Kidney epithelial cell (primary cell): ENCODE measurements at regions not wholly inside any gene's neighbourhood (a gene's known extent, or its start where the extent isn't known, plus 50 kb on each side); places are given as distances from the start of the nearest gene placed in this dataset.

Source experiments
- DNase-seq: peaks from one replicate; pipeline ENCODE4 v3.0.0-alpha.2; 2010; ENCODE audit warnings: low read depth
- H3K27me3 ChIP-seq: 2 replicates; pipeline ENCODE4 v1.6.0; 2011; ENCODE audit warnings: low read length; ENCODE audit not compliant: control insufficient read depth, insufficient read depth
- H3K36me3 ChIP-seq: 2 replicates; pipeline ENCODE4 v1.5.1; 2011; ENCODE audit warnings: low read length; ENCODE audit not compliant: control insufficient read depth, insufficient read depth
- H3K4me3 ChIP-seq: 2 replicates; pipeline ENCODE4 v1.5.1; 2011; ENCODE audit warnings: low read depth, mild to moderate bottlenecking, control low read depth, low read length
- TF ChIP-seq, protein P1 (sequence below): IDR thresholded peaks from 2 replicates; pipeline ENCODE4 v1.5.1; 2011; ENCODE audit warnings: mild to moderate bottlenecking, moderate library complexity, low read length, control low read depth, inconsistent platforms; ENCODE audit not compliant: insufficient read depth, poor library complexity, severe bottlenecking

- Histone ChIP-seq H3K4me3 (no peak overlapping the region), H3K27me3 (no peaks in the 10 kb centered on the region), H3K36me3 (no peaks in the 10 kb centered on the region)
- TF ChIP-seq, protein P1, sequence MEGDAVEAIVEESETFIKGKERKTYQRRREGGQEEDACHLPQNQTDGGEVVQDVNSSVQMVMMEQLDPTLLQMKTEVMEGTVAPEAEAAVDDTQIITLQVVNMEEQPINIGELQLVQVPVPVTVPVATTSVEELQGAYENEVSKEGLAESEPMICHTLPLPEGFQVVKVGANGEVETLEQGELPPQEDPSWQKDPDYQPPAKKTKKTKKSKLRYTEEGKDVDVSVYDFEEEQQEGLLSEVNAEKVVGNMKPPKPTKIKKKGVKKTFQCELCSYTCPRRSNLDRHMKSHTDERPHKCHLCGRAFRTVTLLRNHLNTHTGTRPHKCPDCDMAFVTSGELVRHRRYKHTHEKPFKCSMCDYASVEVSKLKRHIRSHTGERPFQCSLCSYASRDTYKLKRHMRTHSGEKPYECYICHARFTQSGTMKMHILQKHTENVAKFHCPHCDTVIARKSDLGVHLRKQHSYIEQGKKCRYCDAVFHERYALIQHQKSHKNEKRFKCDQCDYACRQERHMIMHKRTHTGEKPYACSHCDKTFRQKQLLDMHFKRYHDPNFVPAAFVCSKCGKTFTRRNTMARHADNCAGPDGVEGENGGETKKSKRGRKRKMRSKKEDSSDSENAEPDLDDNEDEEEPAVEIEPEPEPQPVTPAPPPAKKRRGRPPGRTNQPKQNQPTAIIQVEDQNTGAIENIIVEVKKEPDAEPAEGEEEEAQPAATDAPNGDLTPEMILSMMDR = no peak
- DNase-seq = no peak
Observed at GRCh38 chr15:98043160-98044014, 82.9 kb downstream of the ARRDC4 start.

GRCh38 chr15:98051734-98052133 is 91.2 kb downstream of the ARRDC4 start:
- Histone ChIP-seq H3K36me3 (no peaks in the 10 kb centered on the region), H3K4me3 (no peak overlapping the region), H3K27me3 (no peaks in the 10 kb centered on the region)
- TF ChIP-seq, protein P1 = no peak
- DNase-seq = no peak

GRCh38 chr15:98057453-98057852 is 97.0 kb downstream of the ARRDC4 start:
- Histone ChIP-seq H3K27me3 (no peaks in the 10 kb centered on the region), H3K4me3 (no peak overlapping the region), H3K36me3 (no peaks in the 10 kb centered on the region)
- TF ChIP-seq, protein P1 = no peak
- DNase-seq = no peak

- Histone ChIP-seq H3K4me3 (no peak overlapping the region), H3K36me3 (no peaks in the 10 kb centered on the region), H3K27me3 (no peaks in the 10 kb centered on the region)
- DNase-seq = no peak
- TF ChIP-seq, protein P1 = no peak
Observed at GRCh38 chr15:98062869-98063268, 102.4 kb downstream of the ARRDC4 start.

GRCh38 chr15:98063315-98063714 is 102.8 kb downstream of the ARRDC4 start:
- Histone ChIP-seq H3K4me3 (no peak overlapping the region), H3K27me3 (no peaks in the 10 kb centered on the region), H3K36me3 (no peaks in the 10 kb centered on the region)
- TF ChIP-seq, protein P1 = no peak
- no peak for DNase-seq

GRCh38 chr15:98063871-98064270 is 103.4 kb downstream of the ARRDC4 start:
- Histone ChIP-seq H3K4me3 (no peak overlapping the region), H3K36me3 (no peaks in the 10 kb centered on the region), H3K27me3 (no peaks in the 10 kb centered on the region)
- no peak for DNase-seq
- TF ChIP-seq, protein P1 = no peak
